Left ventricle myocardium inferior (tissue), 1 donor: ENCODE measurements at regions not wholly inside any gene's neighbourhood (a gene's known extent, or its start where the extent isn't known, plus 50 kb on each side); places are given as distances from the start of the nearest gene placed in this dataset.

ENCODE experiments used
- DNase-seq: peaks from one replicate; pipeline ENCODE4 v3.0.0-alpha.2; 2020
- H3K27ac ChIP-seq: fragments of 200-600 bp; replicated peaks from 2 replicates; pipeline ENCODE4 v1.8.0; 2021
- H3K27me3 ChIP-seq: fragments of 200-600 bp; 2 replicates; pipeline ENCODE4 v1.8.0; 2021; ENCODE audit warnings: low read depth
- H3K36me3 ChIP-seq: fragments of 200-600 bp; 2 replicates; pipeline ENCODE4 v1.8.0; 2021
- H3K4me1 ChIP-seq: fragments of 200-600 bp; 2 replicates; pipeline ENCODE4 v1.8.0; 2021
- H3K4me3 ChIP-seq: fragments of 200-600 bp; 2 replicates; pipeline ENCODE4 v1.8.0; 2021; ENCODE audit warnings: mild to moderate bottlenecking, moderate library complexity
- H3K9me3 ChIP-seq: fragments of 200-600 bp; replicated peaks from 2 replicates; pipeline ENCODE4 v1.8.0; 2021
- intact Hi-C: fragments of 100-400 bp; cut with micrococcal nuclease; formaldehyde crosslinking; loops from one replicate; pipeline ENCODE4 v1.11.0; 2022
- TF ChIP-seq, protein P1 (sequence below): fragments of 200-600 bp; IDR thresholded peaks from 2 replicates; pipeline ENCODE4 v1.8.0; 2021; ENCODE audit warnings: antibody characterized with exemption, mild to moderate bottlenecking, borderline replicate concordance
- donor health status: DM: no; HTN: yes; CAD: no; lungs with severe emphysema.

GRCh38 chr2:59249441-59250306 is 1008.5 kb upstream of the FANCL start:
- peaks cover 7% of the 10 kb centered on the region for H3K27me3 ChIP-seq
- no peak overlapping the region for H3K27ac ChIP-seq
- H3K4me1 ChIP-seq = no peaks in the 10 kb centered on the region
- intact Hi-C loops = no loop called here
- H3K4me3 ChIP-seq = no peak overlapping the region
- DNase-seq = no peak
- H3K36me3 ChIP-seq = no peaks in the 10 kb centered on the region
- TF ChIP-seq, protein P1, sequence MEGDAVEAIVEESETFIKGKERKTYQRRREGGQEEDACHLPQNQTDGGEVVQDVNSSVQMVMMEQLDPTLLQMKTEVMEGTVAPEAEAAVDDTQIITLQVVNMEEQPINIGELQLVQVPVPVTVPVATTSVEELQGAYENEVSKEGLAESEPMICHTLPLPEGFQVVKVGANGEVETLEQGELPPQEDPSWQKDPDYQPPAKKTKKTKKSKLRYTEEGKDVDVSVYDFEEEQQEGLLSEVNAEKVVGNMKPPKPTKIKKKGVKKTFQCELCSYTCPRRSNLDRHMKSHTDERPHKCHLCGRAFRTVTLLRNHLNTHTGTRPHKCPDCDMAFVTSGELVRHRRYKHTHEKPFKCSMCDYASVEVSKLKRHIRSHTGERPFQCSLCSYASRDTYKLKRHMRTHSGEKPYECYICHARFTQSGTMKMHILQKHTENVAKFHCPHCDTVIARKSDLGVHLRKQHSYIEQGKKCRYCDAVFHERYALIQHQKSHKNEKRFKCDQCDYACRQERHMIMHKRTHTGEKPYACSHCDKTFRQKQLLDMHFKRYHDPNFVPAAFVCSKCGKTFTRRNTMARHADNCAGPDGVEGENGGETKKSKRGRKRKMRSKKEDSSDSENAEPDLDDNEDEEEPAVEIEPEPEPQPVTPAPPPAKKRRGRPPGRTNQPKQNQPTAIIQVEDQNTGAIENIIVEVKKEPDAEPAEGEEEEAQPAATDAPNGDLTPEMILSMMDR = no peak
- no peaks in the 10 kb centered on the region for H3K9me3 ChIP-seq

DNA sequence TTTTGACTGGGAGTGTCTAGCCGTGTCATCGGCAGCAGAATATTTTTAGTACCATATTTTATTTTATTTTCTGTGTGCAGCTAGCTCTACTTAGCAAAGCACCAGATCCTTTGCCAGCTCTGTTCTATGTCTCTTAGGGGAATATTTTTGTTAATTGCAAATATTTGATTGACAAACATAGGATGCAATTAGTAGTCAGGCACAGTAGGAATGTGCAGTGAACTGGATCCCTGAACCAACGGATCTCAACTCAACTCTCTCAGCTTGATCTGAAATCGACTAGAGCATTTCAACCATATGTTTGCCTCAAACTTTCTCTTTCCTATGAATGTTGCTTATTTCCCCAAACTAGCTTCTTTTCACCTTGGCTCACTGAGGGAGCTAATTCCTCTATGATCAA is 998.0 kb upstream of the FANCL start:
- Histone ChIP-seq H3K27me3 (no peaks in the 10 kb centered on the region), H3K4me3 (no peak overlapping the region), H3K36me3 (no peaks in the 10 kb centered on the region), H3K4me1 (no peaks in the 10 kb centered on the region), H3K9me3 (no peaks in the 10 kb centered on the region), H3K27ac (no peak overlapping the region)
- DNase-seq = no peak
- intact Hi-C loops = no loop called here
- TF ChIP-seq, protein P1 = no peak

DNA sequence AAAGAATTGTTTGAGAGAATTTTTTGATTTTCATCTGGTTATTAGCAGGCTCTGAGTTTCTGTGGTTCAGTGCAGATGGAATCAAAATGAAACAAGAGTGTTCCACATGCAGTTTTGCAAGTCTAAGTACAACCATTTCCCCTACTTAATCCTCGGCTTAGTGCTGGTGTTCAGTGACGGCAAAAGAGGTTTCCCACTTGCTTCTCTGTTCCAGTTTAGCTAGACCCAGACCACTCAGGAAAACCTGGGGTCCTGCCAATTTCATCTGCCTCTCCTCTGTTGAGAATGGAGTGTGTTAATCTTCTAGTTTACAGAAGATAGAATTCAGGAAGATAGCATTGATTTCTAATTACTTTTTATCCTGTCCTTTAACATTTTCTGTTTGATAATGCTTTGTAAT is 996.2 kb upstream of the FANCL start:
- no peaks in the 10 kb centered on the region for H3K27me3 ChIP-seq
- H3K9me3 ChIP-seq = no peaks in the 10 kb centered on the region
- no peak overlapping the region for H3K27ac ChIP-seq
- H3K4me3 ChIP-seq = no peak overlapping the region
- TF ChIP-seq, protein P1 = no peak
- no peak for DNase-seq
- intact Hi-C loops = no loop called here
- no peaks in the 10 kb centered on the region for H3K4me1 ChIP-seq
- no peaks in the 10 kb centered on the region for H3K36me3 ChIP-seq

- TF ChIP-seq, protein P1 = no peak
- no peaks in the 10 kb centered on the region for H3K27me3 ChIP-seq
- no peaks in the 10 kb centered on the region for H3K36me3 ChIP-seq
- intact Hi-C loops = no loop called here
- no peak overlapping the region for H3K4me3 ChIP-seq
- no peak overlapping the region for H3K27ac ChIP-seq
- H3K9me3 ChIP-seq = no peaks in the 10 kb centered on the region
- no peaks in the 10 kb centered on the region for H3K4me1 ChIP-seq
- no peak for DNase-seq
Observed at GRCh38 chr2:59236723-59237122, 995.6 kb upstream of the FANCL start.

DNA sequence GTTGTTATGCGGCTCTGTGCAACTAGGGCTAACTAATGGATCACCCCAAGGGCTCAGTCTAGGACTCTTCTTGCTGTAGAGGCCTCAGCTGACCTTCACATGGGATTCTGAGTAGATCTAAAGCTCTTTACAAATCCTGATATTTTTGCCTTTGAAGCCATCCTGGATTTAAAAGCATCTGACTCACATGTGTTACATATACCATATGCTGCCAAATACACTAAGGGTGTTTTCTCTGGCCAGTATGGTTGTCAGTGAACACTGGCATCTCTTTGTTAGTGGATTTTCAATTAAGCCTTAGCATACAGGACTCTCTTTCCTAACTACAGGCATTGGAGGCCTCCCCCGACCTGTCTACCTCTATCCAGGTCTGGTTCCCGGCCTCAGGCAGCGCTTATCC is 992.8 kb upstream of the FANCL start:
- Histone ChIP-seq H3K27me3 (no peaks in the 10 kb centered on the region), H3K36me3 (no peaks in the 10 kb centered on the region), H3K4me3 (no peak overlapping the region), H3K4me1 (no peaks in the 10 kb centered on the region), H3K9me3 (no peaks in the 10 kb centered on the region), H3K27ac (no peak overlapping the region)
- DNase-seq = no peak
- intact Hi-C loops = no loop called here
- TF ChIP-seq, protein P1 = no peak
